ENCODE measurements at regions not wholly inside any gene's neighbourhood (a gene's known extent, or its start where the extent isn't known, plus 50 kb on each side); places are given as distances from the start of the nearest gene placed in this dataset.
A peak's percentile ranks its signal among the peaks of the same experiment; 100 is the strongest.

GRCh38 chr11:127902382-127902781 lies 685.0 kb downstream of the ETS1 start:
- no peak for DNase-seq (ENCODE audit: low spot score)
- Mint-ChIP-seq H3K27ac (ENCODE audit: unreplicated experiment) (no peak overlapping the region), H3K36me3 (ENCODE audit: low read depth) (no peaks in the 10 kb centered on the region), H3K9me3 (ENCODE audit: low read depth) (peaks cover 4% of the 10 kb centered on the region), H3K4me1 (ENCODE audit: low read depth) (no peaks in the 10 kb centered on the region), H3K4me3 (ENCODE audit: unreplicated experiment) (no peak overlapping the region), H3K27me3 (ENCODE audit: low read depth) (no peaks in the 10 kb centered on the region)
- no peak for TF ChIP-seq CTCF (IDR thresholded peaks at IDR 0.05)

DNA sequence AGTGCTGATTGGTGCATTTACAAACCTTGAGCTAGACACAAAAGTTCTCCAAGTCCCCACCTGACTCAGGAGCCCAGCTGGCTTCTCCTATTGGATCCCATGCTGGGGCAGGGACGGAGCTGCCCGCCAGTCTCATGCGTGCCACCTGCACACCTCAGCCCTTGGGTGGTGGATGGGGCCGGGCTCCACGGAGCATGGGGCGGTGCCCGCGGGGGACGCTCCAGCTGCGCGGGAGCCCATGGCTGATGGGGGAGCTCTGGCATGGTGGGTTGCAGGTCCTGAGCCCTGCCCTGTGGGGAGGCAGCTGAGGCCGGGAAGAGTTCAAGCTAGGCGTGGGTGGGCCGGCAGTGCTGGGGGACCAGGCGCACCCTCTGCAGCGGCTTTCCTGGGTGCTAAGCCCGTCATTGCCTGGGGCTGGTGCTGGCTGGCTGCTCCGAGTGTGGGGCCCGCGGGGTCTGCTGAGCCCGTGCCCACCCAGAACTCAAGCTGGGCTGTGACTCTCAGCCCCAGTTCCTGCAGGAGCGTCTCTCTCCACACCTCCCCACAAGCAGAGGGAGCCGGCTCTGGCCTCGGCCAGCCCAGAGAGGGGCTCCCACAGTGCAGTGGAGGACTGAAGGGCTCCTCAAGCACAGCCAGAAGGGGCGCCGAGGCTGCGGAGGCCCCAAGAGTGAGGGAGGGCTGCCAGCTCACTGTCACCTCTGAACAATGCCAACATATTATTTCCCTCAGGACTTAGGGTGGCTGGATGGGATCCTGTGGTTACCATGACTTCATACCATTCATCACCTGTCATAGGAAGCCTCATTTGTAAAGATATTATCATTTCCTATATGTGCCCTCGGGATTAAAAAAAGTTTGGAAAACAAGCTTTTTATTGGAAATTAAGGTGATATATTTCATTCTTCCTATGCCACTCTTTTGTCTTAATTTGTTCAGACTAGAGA lies 688.7 kb downstream of the ETS1 start:
- TF ChIP-seq CTCF (IDR thresholded peaks at IDR 0.05), result no peak
- peak; percentile 79 for DNase-seq (ENCODE audit: low spot score)
- Mint-ChIP-seq H3K27ac (ENCODE audit: unreplicated experiment) (no peak overlapping the region), H3K9me3 (ENCODE audit: low read depth) (peaks cover 4% of the 10 kb centered on the region), H3K36me3 (ENCODE audit: low read depth) (no peaks in the 10 kb centered on the region), H3K27me3 (ENCODE audit: low read depth) (no peaks in the 10 kb centered on the region), H3K4me1 (ENCODE audit: low read depth) (no peaks in the 10 kb centered on the region), H3K4me3 (ENCODE audit: unreplicated experiment) (no peak overlapping the region)

DNA sequence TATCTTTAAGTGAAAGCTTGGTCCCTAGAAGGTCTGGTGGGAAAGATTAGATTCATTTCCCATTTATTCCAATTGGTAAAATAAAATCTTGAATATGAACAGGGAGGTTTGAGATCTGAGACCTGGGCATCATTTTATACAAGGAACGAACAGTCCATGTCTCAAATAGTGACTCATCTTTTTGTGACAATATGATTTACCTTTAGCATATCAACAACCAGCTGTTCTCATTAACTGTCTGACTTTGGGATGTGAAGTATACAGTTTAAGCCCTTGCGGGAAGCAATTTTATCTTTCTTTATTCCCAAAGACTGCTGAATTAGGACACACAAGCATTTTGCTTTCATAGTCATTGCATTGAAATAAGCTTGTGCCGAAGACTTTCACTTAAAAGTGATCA lies 691.6 kb downstream of the ETS1 start:
- DNase-seq (ENCODE audit: low spot score), result no peak
- Mint-ChIP-seq H3K27me3 (ENCODE audit: low read depth) (no peaks in the 10 kb centered on the region), H3K4me1 (ENCODE audit: low read depth) (peaks cover 11% of the 10 kb centered on the region), H3K36me3 (ENCODE audit: low read depth) (no peaks in the 10 kb centered on the region), H3K27ac (ENCODE audit: unreplicated experiment) (no peak overlapping the region), H3K9me3 (ENCODE audit: low read depth) (peaks cover 4% of the 10 kb centered on the region), H3K4me3 (ENCODE audit: unreplicated experiment) (no peak overlapping the region)
- no peak for TF ChIP-seq CTCF (IDR thresholded peaks at IDR 0.05)

DNA sequence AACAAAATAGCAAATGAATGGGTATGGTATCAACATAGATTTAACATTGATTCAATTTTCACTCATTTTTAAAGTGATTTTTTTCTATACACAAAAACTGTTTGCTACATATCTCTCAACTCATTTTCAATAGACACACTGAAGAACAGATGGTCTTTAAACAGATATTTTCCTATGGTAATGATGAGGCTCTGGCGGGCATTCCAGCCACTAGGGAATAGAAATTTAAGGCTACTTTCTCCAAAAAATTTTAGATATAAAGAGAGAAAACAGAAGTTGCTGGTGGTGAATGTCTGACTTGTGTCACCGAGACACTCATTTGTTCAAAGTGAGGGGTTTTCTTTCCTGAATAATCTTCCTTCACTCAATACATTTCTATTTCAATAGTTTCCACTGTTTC lies 693.0 kb downstream of the ETS1 start:
- no peaks in the 10 kb centered on the region for H3K27me3 Mint-ChIP-seq (ENCODE audit: low read depth)
- H3K9me3 Mint-ChIP-seq (ENCODE audit: low read depth), result peaks cover 2% of the 10 kb centered on the region
- H3K36me3 Mint-ChIP-seq (ENCODE audit: low read depth), result no peaks in the 10 kb centered on the region
- H3K27ac Mint-ChIP-seq (ENCODE audit: unreplicated experiment), result no peak overlapping the region
- DNase-seq (ENCODE audit: low spot score), result no peak
- no peak overlapping the region for H3K4me3 Mint-ChIP-seq (ENCODE audit: unreplicated experiment)
- peaks cover 24% of the 10 kb centered on the region for H3K4me1 Mint-ChIP-seq (ENCODE audit: low read depth)
- TF ChIP-seq CTCF (IDR thresholded peaks at IDR 0.05), result no peak

DNA sequence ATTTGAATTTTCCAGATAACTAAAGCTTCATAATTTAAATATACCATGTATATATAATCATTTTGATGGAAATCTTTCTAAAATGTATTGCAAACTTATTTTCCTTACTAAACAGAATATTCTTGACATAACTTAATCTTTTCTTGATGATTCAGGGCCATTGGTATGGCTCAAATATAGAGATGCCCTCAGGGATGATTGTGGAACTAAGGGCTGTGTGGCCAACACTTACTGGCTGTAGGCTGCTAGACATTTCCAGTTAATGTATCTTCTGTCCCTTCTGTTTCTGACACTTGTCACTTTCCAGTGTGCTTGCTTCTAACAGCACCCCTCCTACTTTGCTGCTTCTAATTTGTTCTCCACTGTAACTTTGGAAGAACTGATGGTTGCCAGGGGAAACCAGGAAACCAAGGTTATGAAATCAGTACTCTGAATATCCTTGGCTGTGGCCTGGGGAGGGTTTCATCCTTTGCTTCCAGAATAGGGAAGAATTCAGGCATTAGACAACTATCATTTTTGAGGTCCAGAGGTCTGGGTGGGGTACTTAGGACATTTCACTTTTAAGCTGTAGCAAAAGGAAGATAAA lies 697.2 kb downstream of the ETS1 start:
- H3K4me1 Mint-ChIP-seq (ENCODE audit: low read depth), result peaks cover 32% of the 10 kb centered on the region
- TF ChIP-seq CTCF (IDR thresholded peaks at IDR 0.05), result no peak
- H3K36me3 Mint-ChIP-seq (ENCODE audit: low read depth), result peaks cover 6% of the 10 kb centered on the region
- peak overlapping the region; percentile 58 for H3K27ac Mint-ChIP-seq (ENCODE audit: unreplicated experiment)
- H3K9me3 Mint-ChIP-seq (ENCODE audit: low read depth), result peaks cover 9% of the 10 kb centered on the region
- DNase-seq (ENCODE audit: low spot score), result no peak
- H3K27me3 Mint-ChIP-seq (ENCODE audit: low read depth), result no peaks in the 10 kb centered on the region
- H3K4me3 Mint-ChIP-seq (ENCODE audit: unreplicated experiment), result no peak overlapping the region
